Liver (tissue), 7 donors: ENCODE measurements at regions not wholly inside any gene's neighbourhood (a gene's known extent, or its start where the extent isn't known, plus 50 kb on each side); places are given as distances from the start of the nearest gene placed in this dataset.

ENCODE experiments used
- DNase-seq: peaks from one replicate; pipeline ENCODE4 v3.0.0-alpha.2; 2017; ENCODE audit warnings: low spot score
- H3K27ac ChIP-seq, 2 donors: one replicate each; pipeline ENCODE4 v1.7.0; 2013; ENCODE audit warnings: inconsistent platforms in 2 of 2, low read length in 2 of 2, control low read depth in 1 of 2, low read depth in 1 of 2, mild to moderate bottlenecking in 1 of 2
- H3K27me3 ChIP-seq, 4 donors: one replicate each; pipeline versions ENCODE4 v1.6.1 to v1.7.0; 2013; ENCODE audit warnings: low read length in 3 of 4, inconsistent platforms in 1 of 4, mild to moderate bottlenecking in 1 of 4, moderate library complexity in 1 of 4; ENCODE audit not compliant: control insufficient read depth in 4 of 4, insufficient read depth in 4 of 4
- H3K36me3 ChIP-seq, 4 donors: one replicate each; pipeline versions ENCODE4 v1.6.1 to v1.7.0; 2013; ENCODE audit warnings: low read length in 3 of 4, mild to moderate bottlenecking in 3 of 4, low read depth in 1 of 4, moderate library complexity in 1 of 4; ENCODE audit not compliant: control insufficient read depth in 4 of 4, insufficient read depth in 3 of 4
- H3K4me1 ChIP-seq, 4 donors: one replicate each; pipeline versions ENCODE4 v1.6.1 to v1.7.0; 2013; ENCODE audit warnings: low read length in 3 of 4, mild to moderate bottlenecking in 3 of 4, moderate library complexity in 1 of 4; ENCODE audit not compliant: control insufficient read depth in 4 of 4, insufficient read depth in 4 of 4
- H3K4me3 ChIP-seq, 3 donors: one replicate each; pipeline versions ENCODE4 v1.6.1 to v1.7.0; 2013; ENCODE audit warnings: low read length in 3 of 3, control low read depth in 1 of 3, low read depth in 1 of 3, mild to moderate bottlenecking in 1 of 3
- H3K9ac ChIP-seq, 2 donors: one replicate each; pipeline ENCODE4 v1.7.0; 2013; ENCODE audit warnings: low read length in 2 of 2, mild to moderate bottlenecking in 2 of 2, moderate library complexity in 2 of 2, control low read depth in 1 of 2, low read depth in 1 of 2
- H3K9me3 ChIP-seq, 4 donors: one replicate each; pipeline versions ENCODE4 v1.6.1 to v1.7.0; 2013; ENCODE audit warnings: low read length in 3 of 4; ENCODE audit not compliant: control insufficient read depth in 4 of 4
- ATF3 ChIP-seq: IDR thresholded peaks from 2 replicates; pipeline ENCODE4 v1.6.1; 2016; ENCODE audit warnings: antibody characterized with exemption
- EGR1 ChIP-seq, 2 donors: IDR thresholded peaks; 2 replicates each; pipeline ENCODE4 v1.6.1; 2016 to 2018; ENCODE audit warnings: antibody characterized with exemption in 2 of 2, low read depth in 2 of 2
- GABPA ChIP-seq, 2 donors: IDR thresholded peaks in 1 of 2; conservative IDR thresholded peaks in 1 of 2; 2 replicates each; pipeline ENCODE4 v1.6.1; 2016; ENCODE audit warnings: antibody characterized with exemption in 2 of 2, mild to moderate bottlenecking in 1 of 2, moderate library complexity in 1 of 2
- HNF4A ChIP-seq, 2 donors: conservative IDR thresholded peaks; 2 replicates each; pipeline ENCODE4 v1.6.1; 2016; ENCODE audit warnings: antibody characterized with exemption in 2 of 2, mild to moderate bottlenecking in 2 of 2
- HNF4G ChIP-seq: IDR thresholded peaks from 2 replicates; pipeline ENCODE4 v1.6.1; 2016; ENCODE audit warnings: antibody characterized with exemption
- JUND ChIP-seq, 2 donors: IDR thresholded peaks; 2 replicates each; pipeline ENCODE4 v1.6.1; 2016; ENCODE audit warnings: antibody characterized with exemption in 2 of 2
- NR2F2 ChIP-seq: IDR thresholded peaks from 2 replicates; pipeline ENCODE4 v1.6.1; 2016; ENCODE audit warnings: antibody characterized with exemption
- RAD21 ChIP-seq, 2 donors: IDR thresholded peaks; 2 replicates each; pipeline ENCODE4 v1.6.1; 2016; ENCODE audit warnings: antibody characterized with exemption in 2 of 2, mild to moderate bottlenecking in 2 of 2
- RXRA ChIP-seq, 2 donors: IDR thresholded peaks; 2 replicates each; pipeline ENCODE4 v1.6.1; 2017 to 2018; ENCODE audit warnings: antibody characterized with exemption in 2 of 2, mild to moderate bottlenecking in 1 of 2
- YY1 ChIP-seq: IDR thresholded peaks from 2 replicates; pipeline ENCODE4 v1.6.1; 2016; ENCODE audit warnings: antibody characterized with exemption, mild to moderate bottlenecking
- WGBS: extraction: QIAGEN DNeasy Blood & Tissue Kit; methylation state at CpG from one replicate; pipeline ENCODE4 v1.1.7; 2013; 5-methylcytosine and 5-hydroxymethylcytosine counted together
- TF ChIP-seq, protein P1 (sequence below): IDR thresholded peaks from 2 replicates; pipeline ENCODE4 v1.6.1; 2016; ENCODE audit warnings: antibody characterized with exemption
- TF ChIP-seq, protein P2 (sequence below): IDR thresholded peaks from 2 replicates; pipeline ENCODE4 v1.6.1; 2016; ENCODE audit warnings: antibody characterized with exemption, mild to moderate bottlenecking
- donor health status: healthy.
- donor health status: healthy.
- donor health status: healthy.
- donor health status: healthy.

DNA sequence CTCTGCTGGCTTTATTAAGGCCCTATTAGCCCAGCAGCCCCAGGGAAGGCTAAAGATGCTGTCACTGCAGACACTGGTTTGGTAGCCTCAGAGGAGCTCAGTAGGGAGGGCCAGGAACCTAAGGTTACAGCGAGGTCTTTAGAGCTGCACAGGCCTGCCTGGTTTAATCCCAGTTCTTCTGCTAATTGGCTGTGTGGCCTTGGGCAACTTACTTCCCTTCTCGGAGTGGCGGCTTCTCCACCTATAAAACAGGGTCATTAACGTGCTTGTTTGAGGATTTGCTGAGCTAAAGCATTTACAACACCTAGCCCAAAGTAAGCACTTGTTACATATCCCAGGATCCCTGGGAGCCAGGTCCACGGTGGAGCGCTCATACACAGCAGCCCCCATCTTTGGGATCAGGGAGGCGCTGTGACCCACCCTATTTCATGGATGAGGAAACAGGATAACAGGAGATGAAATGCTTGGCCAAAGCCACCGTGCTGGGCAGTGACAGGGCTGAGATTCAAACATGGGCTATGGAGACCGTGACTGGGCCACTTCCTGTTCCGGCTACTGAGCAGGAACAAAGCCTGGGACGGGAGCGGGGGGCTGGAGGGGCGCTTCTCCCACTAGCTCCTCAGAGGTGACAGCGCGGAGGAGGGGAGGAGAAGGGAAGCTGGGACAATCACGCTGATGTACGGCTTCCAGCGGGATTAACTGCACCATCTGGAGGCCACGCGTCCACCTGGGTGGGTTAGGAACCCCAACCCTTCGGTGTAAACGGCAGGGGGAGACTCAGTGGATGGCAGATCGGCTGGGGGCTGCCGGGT is 61.5 kb downstream of the IGLL1 start:
- Histone ChIP-seq H3K4me3 (no peak overlapping the region), H3K9me3 (no peaks in the 10 kb centered on the region), H3K9ac (no peak overlapping the region), H3K36me3 (no peaks in the 10 kb centered on the region), H3K27ac (no peak overlapping the region), H3K4me1 (peaks cover 6 to 11% (median 8%) of the 10 kb centered on the region in 4 donors), H3K27me3 (no peaks in the 10 kb centered on the region)
- DNase-seq, result no peak
- WGBS, result 87% methylated on average over 24 of the region's 24 CpGs
- TF ChIP-seq HNF4G, result no peak
- no peak for TF ChIP-seq YY1
- TF ChIP-seq ATF3, result no peak
- TF ChIP-seq, protein P1, sequence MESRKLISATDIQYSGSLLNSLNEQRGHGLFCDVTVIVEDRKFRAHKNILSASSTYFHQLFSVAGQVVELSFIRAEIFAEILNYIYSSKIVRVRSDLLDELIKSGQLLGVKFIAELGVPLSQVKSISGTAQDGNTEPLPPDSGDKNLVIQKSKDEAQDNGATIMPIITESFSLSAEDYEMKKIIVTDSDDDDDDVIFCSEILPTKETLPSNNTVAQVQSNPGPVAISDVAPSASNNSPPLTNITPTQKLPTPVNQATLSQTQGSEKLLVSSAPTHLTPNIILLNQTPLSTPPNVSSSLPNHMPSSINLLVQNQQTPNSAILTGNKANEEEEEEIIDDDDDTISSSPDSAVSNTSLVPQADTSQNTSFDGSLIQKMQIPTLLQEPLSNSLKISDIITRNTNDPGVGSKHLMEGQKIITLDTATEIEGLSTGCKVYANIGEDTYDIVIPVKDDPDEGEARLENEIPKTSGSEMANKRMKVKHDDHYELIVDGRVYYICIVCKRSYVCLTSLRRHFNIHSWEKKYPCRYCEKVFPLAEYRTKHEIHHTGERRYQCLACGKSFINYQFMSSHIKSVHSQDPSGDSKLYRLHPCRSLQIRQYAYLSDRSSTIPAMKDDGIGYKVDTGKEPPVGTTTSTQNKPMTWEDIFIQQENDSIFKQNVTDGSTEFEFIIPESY, result no peak
- TF ChIP-seq RAD21 (IDR thresholded peaks at IDR 0.05), result no peak
- TF ChIP-seq EGR1 (IDR thresholded peaks at IDR 0.05; ENCODE audit: low read depth in 2 of 2), result no peak
- TF ChIP-seq, protein P2, sequence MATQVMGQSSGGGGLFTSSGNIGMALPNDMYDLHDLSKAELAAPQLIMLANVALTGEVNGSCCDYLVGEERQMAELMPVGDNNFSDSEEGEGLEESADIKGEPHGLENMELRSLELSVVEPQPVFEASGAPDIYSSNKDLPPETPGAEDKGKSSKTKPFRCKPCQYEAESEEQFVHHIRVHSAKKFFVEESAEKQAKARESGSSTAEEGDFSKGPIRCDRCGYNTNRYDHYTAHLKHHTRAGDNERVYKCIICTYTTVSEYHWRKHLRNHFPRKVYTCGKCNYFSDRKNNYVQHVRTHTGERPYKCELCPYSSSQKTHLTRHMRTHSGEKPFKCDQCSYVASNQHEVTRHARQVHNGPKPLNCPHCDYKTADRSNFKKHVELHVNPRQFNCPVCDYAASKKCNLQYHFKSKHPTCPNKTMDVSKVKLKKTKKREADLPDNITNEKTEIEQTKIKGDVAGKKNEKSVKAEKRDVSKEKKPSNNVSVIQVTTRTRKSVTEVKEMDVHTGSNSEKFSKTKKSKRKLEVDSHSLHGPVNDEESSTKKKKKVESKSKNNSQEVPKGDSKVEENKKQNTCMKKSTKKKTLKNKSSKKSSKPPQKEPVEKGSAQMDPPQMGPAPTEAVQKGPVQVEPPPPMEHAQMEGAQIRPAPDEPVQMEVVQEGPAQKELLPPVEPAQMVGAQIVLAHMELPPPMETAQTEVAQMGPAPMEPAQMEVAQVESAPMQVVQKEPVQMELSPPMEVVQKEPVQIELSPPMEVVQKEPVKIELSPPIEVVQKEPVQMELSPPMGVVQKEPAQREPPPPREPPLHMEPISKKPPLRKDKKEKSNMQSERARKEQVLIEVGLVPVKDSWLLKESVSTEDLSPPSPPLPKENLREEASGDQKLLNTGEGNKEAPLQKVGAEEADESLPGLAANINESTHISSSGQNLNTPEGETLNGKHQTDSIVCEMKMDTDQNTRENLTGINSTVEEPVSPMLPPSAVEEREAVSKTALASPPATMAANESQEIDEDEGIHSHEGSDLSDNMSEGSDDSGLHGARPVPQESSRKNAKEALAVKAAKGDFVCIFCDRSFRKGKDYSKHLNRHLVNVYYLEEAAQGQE, result no peak
- no peak for TF ChIP-seq GABPA (IDR thresholded peaks at IDR 0.05 in 1 of 2, conservative IDR thresholded peaks at IDR 0.05 in 1 of 2)
- TF ChIP-seq HNF4A (conservative IDR thresholded peaks at IDR 0.05), result no peak
- TF ChIP-seq NR2F2, result no peak
- no peak for TF ChIP-seq RXRA (IDR thresholded peaks at IDR 0.05)
- no peak for TF ChIP-seq JUND (IDR thresholded peaks at IDR 0.05)

DNA sequence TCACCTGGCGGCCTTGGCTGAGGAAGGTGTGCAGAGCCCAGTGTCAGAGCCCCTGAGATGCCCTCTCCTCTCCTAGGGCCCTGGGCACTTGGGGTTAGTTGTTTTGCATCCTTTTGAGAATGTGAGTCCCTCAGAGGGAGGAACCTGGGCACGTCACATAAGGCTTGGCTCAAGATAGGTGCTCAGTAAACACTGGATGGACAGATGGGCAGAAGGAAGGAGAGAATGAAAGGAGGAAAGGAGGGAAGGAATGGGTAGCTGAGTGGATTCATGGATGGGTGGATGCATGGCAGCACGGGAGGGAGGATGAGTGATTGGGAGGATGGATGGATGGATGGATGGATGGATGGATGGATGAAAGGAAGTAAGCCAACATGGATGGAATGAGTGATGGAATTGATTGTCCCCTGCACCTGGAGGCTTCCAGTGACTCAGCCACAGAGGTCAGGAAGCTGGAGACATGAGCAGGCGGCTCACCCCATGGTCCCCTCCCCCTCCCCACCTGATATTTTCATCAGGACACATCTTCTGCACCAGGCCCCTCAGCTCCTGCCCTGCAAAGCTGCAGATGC is 62.2 kb downstream of the IGLL1 start:
- DNase-seq, result no peak

More for the DNA sequence above, 62.2 kb downstream of the IGLL1 start:
- Histone ChIP-seq H3K27ac (no peak overlapping the region), H3K9me3 (no peaks in the 10 kb centered on the region), H3K9ac (no peak overlapping the region), H3K36me3 (no peaks in the 10 kb centered on the region), H3K4me1 (peaks cover 6 to 11% (median 8%) of the 10 kb centered on the region in 4 donors), H3K4me3 (no peak overlapping the region), H3K27me3 (no peaks in the 10 kb centered on the region)
- no peak for TF ChIP-seq RAD21 (IDR thresholded peaks at IDR 0.05)
- 94% methylated on average over 4 of the region's 4 CpGs for WGBS
